NCI-H2081 (cell line): ENCODE measurements at regions not wholly inside any gene's neighbourhood (a gene's known extent, or its start where the extent isn't known, plus 50 kb on each side); places are given as distances from the start of the nearest gene placed in this dataset.
A peak's percentile ranks its signal among the peaks of the same experiment; 100 is the strongest.

ENCODE experiments used
- DNase-seq, 2 experiments: peaks; one replicate each; lab custom pipeline; 2025; lab: John Stamatoyannopoulos, UW

- no peak for DNase-seq
Measured at GRCh38 chr2:37782155-37782673, 110.8 kb upstream of the CDC42EP3 start.

DNA sequence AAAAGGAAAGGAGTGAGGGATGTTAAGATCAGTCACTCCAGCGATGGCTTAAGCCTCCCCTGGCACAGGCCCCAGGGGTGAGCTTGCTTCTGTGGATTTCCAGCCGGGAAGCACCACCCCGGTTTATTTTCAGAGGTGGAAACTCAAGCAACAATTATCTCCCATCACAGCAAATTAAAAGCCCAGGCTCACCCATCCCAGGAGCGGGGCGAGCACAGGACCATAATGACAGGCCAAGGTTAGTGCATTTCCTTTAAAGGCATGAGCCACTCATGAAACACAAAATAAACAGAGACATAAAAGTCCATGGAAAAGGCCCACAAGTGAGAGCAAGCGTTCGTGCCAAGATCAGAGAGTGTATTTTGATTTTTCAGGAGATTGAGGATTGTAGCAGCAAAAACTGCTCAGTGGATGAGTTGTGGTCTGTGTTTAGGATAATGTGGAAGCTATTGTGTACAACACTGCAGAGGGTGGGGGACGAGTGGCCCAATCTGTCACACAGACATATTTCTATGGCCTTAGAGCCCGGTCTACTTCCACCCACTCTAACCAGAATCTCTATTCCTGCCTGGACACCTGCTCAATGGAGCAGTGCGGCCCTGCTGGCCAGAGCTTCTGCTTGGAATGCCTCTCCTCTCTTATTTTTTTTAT is 111.4 kb upstream of the CDC42EP3 start:
- peak; percentile 22 to 85 for DNase-seq

- no peak for DNase-seq
Measured at GRCh38 chr2:37783545-37783944, 112.1 kb upstream of the CDC42EP3 start.

DNA sequence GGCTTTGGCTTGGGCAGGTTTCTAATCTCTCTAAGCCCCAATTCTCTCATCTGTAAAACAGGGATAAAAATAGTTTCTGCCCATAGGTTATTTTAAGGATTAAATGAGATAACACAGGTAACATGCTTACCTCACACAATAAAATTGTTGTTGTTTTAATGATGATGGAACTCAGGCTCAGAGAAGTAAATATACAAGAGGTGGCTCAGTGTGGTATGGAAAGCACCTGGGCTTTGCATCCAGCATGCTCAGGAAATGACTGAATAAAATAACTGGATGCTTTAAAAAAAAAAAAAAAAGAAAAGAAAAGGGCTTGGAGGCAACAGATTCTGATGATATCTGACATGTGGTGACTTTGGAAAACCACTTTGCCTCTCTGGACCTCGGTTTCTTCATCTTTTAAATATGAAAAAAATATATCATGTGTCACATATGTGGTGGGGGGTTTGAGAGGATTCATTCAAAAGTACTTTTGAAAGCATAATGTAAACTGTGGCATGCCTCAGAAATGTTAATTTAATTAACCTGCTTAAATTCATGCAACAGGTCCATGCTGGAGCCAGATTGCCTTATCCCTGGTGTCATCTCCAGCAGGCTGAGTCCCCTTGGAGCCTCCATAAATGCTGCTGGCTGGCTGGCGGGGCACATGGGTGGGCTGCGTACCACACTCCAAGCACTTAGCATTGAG is 112.8 kb upstream of the CDC42EP3 start:
- DNase-seq = peak in 1 of 2 experiments; percentile 40

- peak in 1 of 2 experiments; percentile 40 for DNase-seq
Measured at GRCh38 chr2:37784759-37785149, 113.3 kb upstream of the CDC42EP3 start.

DNA sequence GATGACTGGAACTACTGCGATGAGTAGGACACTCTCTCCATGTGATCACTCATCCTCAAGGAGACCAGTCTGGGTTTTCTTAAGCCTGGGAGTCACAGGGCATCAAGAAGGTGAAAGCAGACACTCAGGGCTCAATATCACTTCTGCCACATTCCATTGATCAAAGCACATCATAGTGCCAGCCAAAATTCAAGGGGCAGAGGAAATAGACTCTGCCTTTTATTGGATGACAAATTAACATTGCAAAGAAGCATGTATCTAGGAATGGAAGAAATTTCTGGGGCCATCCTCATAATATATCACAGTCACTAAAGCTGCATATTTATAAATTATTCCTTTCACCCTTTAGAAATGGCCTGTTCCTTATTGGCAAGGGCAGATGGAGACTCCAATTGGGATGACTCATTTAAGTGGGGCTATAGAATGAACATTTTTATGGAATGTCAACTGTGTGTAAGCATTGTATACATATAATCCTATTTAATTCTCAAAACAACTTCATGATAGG is 114.8 kb upstream of the CDC42EP3 start:
- peak in 1 of 2 experiments; percentile 61 for DNase-seq

- peak; percentile 90 to 98 for DNase-seq
Measured at GRCh38 chr2:37786854-37787253, 115.4 kb upstream of the CDC42EP3 start.

DNA sequence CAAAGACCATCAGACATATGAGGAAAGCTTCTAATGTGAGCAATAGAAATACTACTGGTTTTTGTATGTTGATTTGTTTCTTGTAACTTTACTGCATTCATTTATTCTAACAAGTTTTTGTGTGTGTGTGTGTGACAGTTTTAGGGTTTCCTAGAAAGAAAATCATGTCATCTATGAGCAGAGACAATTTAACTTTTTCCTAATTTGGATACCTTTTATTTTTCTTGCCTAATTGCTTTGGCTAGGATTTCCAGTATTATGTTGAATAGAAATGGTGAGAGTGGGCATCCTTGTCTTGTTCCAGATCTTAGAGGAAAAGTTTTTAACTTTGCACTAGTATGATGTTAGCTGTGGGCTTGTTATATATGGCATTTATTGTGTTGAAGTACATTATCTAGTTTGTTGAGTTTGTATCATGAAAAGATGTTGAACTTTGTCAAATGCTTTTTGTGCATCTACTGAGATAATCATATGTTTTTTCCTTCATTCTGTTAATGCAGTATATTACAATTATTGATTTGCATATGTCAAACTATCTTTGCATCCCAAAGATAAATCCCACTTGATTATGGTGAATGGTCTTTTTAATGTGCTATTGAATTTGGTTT is 117.3 kb upstream of the CDC42EP3 start:
- DNase-seq = no peak

- no peak for DNase-seq
Measured at GRCh38 chr2:37790019-37790418, 118.6 kb upstream of the CDC42EP3 start.

GRCh38 chr2:37790462-37790861 is 119.0 kb upstream of the CDC42EP3 start:
- DNase-seq = no peak

- no peak for DNase-seq
Measured at GRCh38 chr2:37792366-37792765, 120.9 kb upstream of the CDC42EP3 start.

DNA sequence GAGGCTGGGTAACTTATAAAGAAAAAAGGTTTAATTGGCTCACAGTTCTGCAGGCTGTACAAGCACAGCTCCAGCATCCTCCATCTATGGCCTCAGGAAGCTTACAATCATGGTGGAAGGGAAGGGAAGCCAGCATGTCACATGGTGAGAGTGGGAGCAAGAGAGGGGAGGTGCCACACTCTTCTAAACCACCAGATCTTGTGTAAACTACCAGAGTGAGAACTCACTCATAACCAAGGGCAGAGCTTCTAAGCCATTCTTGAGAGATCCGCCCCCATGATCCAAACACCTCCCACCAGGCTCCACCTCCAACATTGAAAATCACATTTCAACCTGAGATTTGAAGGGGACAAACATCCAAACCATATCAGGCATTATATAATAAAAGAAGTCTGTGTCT is 121.6 kb upstream of the CDC42EP3 start:
- no peak for DNase-seq

DNA sequence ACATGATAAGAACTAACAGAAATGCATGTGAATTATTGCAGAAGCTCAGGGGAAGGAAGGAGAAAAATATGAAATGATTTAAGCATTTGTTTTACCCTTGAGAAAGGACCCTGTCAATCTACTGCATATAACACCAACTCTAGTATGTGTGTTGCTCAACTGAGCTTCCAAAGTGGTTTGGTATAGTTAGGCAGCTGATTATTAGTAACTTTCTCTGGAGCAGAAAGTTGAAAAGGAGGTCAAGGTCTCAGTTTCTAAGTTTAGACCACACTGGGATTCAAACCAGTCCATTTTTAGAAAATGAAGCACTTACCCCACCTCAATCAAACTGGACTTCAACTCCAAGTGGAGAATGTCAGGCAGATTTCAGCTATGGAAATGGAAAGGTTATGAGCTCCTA is 123.3 kb upstream of the CDC42EP3 start:
- no peak for DNase-seq

- DNase-seq = no peak
Measured at GRCh38 chr2:37795456-37795855, 124.0 kb upstream of the CDC42EP3 start.

- DNase-seq = no peak
Measured at GRCh38 chr2:37795938-37796337, 124.5 kb upstream of the CDC42EP3 start.

GRCh38 chr2:37796481-37796880 is 125.0 kb upstream of the CDC42EP3 start:
- no peak for DNase-seq

DNA sequence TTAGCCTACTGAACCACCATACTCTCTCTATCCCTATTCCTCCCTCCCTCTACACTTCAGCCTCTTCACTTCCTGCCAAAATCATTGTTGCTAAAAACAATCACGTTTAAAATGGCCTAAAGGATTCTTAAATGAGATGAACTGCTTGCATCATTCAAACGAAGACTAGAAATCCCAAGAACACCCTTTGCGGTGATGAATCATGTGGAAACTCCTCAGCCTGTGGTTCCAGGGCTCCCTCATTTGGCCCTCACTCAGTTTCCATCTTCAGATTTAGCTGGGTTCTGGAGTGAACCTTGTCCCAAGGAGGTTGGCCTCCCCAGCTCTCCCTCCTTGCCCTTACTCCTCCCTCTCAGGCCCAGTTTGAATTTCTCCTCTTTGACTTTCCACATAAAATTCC is 125.6 kb upstream of the CDC42EP3 start:
- no peak for DNase-seq

DNA sequence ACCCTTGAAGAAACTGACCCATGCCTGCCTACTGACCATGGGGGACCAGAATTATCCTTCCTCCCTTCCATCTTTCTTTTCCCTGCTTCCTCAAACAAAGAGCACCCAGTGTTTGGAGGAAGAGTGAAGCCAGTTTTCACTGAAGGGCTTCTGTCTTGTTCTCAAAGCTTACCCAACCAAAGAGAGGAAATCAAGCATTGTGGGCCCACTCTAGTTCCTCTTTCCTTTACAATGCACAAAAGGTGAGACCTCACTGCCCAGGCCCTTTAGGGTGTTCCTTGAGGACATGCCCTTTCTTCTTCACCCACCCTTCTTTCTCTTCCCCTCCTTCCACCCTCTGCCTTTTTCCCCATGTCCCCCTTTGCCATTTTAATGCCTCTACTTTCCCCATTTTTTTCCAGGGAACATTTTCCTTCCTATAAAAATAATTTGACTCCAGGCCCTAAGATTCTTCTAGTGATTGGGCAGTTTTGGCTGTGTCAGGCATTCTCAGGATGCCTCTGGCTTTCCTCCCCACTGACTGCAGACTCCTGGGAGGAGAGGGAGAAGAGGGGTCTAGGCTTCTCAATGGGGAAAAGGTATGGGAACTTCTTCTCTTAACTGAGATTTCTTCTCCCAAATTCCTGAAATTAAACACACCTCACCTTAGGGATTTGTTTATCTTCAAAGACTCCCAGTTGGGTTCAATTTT is 126.6 kb upstream of the RMDN2 start:
- no peak for DNase-seq

DNA sequence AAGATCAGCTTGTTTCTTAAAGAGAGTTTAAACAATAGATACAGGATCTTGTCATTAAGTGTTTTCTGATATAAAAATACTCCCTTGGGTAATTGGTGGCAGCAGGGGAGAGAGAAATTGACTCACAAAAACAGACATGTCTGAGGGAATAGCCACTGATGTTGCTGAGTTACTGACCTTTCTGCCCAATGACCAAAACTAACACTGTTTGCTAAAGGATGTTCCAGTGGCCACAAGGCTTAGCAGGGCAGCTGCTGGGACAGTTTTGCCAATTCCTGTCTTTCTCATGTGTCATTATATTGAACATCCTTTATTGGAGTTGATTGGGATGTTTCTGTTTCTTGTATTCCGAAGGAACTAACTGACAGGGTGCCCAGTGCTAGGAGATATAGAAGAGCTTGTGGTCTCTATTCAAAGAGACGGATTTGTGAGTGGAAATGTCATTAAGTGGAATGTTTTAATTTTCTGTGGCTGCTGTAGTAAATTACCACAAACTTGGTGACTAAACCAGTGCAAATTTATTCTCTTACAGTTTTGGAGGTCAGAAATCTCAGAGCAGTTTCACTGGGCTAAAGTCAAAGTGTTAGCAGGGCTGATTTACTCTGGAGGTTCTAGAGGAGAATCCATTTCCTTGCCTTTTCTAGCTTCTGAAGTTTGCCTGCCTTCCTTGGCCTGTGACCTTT is 124.8 kb upstream of the RMDN2 start:
- DNase-seq = no peak

DNA sequence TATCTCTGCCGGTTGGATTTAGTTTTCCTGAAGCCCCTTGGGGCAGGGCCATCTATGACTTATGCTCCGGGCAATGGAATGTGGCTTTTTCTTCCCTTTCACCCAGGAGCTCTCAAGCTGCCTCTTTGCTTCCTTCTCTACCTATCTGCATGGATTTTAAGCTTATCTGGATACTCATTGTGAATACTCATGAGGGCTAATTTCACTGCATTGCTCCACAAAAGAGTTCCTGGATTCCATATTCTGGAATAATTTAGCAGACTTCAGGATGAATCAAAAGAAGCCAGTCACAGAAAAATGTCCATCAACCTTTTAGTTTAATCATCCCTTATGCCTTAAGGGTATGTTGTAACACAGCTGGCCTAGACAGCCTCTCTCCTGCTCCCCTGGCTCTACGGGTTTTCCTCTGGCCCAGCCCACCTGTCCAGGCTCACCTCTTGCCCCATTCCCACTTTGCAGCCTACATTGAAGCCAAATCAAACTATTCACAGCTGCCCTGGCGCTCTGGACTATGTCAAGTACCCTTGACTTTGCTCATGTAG is 122.8 kb upstream of the RMDN2 start:
- no peak for DNase-seq

GRCh38 chr2:37802899-37803379 is 122.1 kb upstream of the RMDN2 start:
- DNase-seq = no peak
